Ovary (tissue), 7 donors: ENCODE measurements at regions not wholly inside any gene's neighbourhood (a gene's known extent, or its start where the extent isn't known, plus 50 kb on each side); places are given as distances from the start of the nearest gene placed in this dataset.

ENCODE experiments used
- DNase-seq, 5 donors: peaks; one replicate each; pipeline ENCODE4 v3.0.0-alpha.2; 2019 to 2020
- H3K27ac ChIP-seq, 2 donors: fragments of 200-600 bp; one replicate each; pipeline versions ENCODE4 v1.5.1 to v1.8.0; 2019 to 2022
- H3K27me3 ChIP-seq: fragments of 200-600 bp; one replicate; pipeline ENCODE4 v1.8.0; 2022
- H3K36me3 ChIP-seq: fragments of 200-600 bp; sonication (generic); one replicate; pipeline ENCODE4 v1.5.1; 2019
- H3K4me1 ChIP-seq: one replicate; pipeline ENCODE4 v1.8.1; 2013; ENCODE audit warnings: mild to moderate bottlenecking, moderate library complexity; ENCODE audit not compliant: insufficient read depth
- H3K4me3 ChIP-seq: fragments of 200-600 bp; sonication (generic); one replicate; pipeline ENCODE4 v1.5.1; 2017
- H3K9me3 ChIP-seq, 2 donors: fragments of 200-600 bp in 1 of 2; sonication (generic) in 1 of 2; one replicate each; pipeline versions ENCODE4 v1.5.1 to v1.8.1; 2013 to 2019; ENCODE audit warnings: mild to moderate bottlenecking in 1 of 2, moderate library complexity in 1 of 2
- EP300 ChIP-seq: sonication (generic); formaldehyde crosslinking; IDR thresholded peaks from one replicate; pipeline ENCODE4 v1.6.1; 2017; ENCODE audit warnings: antibody characterized with exemption
- POLR2A ChIP-seq: fragments of 450-650 bp; IDR thresholded peaks from one replicate; pipeline ENCODE4 v1.6.1; 2017; ENCODE audit warnings: antibody characterized with exemption, mild to moderate bottlenecking, moderate library complexity
- WGBS, 3 donors: extraction: QIAGEN DNeasy Blood & Tissue Kit in 1 of 3; methylation state at CpG; one replicate each; pipeline versions ENCODE4 v1.1.5 to v1.1.7; 2013 to 2017; 5-methylcytosine and 5-hydroxymethylcytosine counted together
- intact Hi-C, 4 donors: fragments of 100-400 bp; cut with DNase I; formaldehyde crosslinking; loops; one replicate each; pipeline versions ENCODE4 v1.11.0 to v1.15.1; 2022 to 2023
- TF ChIP-seq, protein P1 (sequence below), 3 donors: fragments of 450-650 bp in 2 of 3; fragments of 200-600 bp in 1 of 3; IDR thresholded peaks; one replicate each; pipeline versions ENCODE4 v1.5.1 to v1.8.0; 2016 to 2022; ENCODE audit warnings: antibody characterized with exemption in 3 of 3, mild to moderate bottlenecking in 1 of 3
- donor health status: DM: no; HTN: no; CAD: no; lungs with moderate emphysema.
- donor health status: DM: no; HTN: no; CAD: no.
- donor health status: Bipolar disorder and iron deficiency.
- donor health status: DM: no; HTN: no; CAD: no.
- donor health status: DM: yes; HTN: yes; CAD: no.

DNA sequence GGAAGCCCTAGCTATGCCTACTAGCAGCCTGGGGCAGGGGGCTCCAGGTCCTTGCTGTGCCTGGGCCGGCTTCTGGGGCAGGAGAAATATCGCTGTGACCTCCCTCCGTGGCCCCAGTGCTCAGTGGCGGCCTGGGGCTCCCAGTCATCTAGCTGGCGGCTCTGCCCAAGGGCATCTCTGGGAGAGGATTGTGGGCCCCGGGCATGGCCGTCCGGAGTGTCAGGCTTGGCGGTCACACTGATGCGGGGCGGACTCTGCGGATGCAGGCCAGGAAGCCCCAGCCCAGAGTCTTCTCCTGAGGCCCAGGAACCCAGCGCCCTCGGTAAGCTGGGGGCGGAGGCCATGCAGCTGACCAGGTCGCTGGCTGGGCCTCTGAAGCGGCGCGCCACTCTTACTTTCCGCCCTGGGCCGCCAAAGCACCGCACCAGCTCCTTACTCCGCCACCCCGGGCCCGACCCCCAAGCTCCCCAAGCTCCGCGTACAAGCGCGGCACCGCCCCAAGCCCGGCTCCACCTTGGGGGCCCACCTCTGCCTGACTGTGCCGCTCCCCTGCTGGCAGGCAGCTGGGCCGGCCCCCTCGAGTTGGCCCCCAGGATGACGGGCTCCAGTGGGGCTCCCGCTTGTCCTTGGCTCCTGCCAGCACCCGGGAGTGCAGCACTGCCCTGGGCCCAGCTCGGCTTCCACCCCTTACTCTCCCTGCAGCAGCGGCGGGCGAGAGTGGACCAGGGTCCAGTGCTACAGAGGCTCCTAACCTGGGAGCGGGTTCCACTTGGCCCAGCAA is 720.0 kb downstream of the PCDH18 start:
- H3K27ac ChIP-seq, result no peak overlapping the region
- no peaks in the 10 kb centered on the region for H3K4me1 ChIP-seq
- intact Hi-C loops, result no loop called here
- TF ChIP-seq EP300, result no peak
- TF ChIP-seq POLR2A, result no peak
- no peak for DNase-seq
- H3K9me3 ChIP-seq, result no peaks in the 10 kb centered on the region
- no peak overlapping the region for H3K4me3 ChIP-seq
- no peaks in the 10 kb centered on the region for H3K27me3 ChIP-seq
- 96 to 98% (median 98%) methylated on average over 40 to 42 of the region's 42 CpGs for WGBS, 3 donors
- no peaks in the 10 kb centered on the region for H3K36me3 ChIP-seq

GRCh38 chr4:136811496-136812077 is 720.7 kb downstream of the PCDH18 start:
- no peak overlapping the region for H3K27ac ChIP-seq
- intact Hi-C loops, result no loop called here
- no peaks in the 10 kb centered on the region for H3K27me3 ChIP-seq
- no peaks in the 10 kb centered on the region for H3K9me3 ChIP-seq
- TF ChIP-seq POLR2A, result no peak
- no peak for TF ChIP-seq EP300
- TF ChIP-seq, protein P1, sequence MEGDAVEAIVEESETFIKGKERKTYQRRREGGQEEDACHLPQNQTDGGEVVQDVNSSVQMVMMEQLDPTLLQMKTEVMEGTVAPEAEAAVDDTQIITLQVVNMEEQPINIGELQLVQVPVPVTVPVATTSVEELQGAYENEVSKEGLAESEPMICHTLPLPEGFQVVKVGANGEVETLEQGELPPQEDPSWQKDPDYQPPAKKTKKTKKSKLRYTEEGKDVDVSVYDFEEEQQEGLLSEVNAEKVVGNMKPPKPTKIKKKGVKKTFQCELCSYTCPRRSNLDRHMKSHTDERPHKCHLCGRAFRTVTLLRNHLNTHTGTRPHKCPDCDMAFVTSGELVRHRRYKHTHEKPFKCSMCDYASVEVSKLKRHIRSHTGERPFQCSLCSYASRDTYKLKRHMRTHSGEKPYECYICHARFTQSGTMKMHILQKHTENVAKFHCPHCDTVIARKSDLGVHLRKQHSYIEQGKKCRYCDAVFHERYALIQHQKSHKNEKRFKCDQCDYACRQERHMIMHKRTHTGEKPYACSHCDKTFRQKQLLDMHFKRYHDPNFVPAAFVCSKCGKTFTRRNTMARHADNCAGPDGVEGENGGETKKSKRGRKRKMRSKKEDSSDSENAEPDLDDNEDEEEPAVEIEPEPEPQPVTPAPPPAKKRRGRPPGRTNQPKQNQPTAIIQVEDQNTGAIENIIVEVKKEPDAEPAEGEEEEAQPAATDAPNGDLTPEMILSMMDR (IDR thresholded peaks at IDR 0.05), result no peak
- no peak for DNase-seq
- no peak overlapping the region for H3K4me3 ChIP-seq
- no peaks in the 10 kb centered on the region for H3K36me3 ChIP-seq
- WGBS, 3 donors, result 95 to 97% (median 96%) methylated on average over 13 to 14 of the region's 14 CpGs
- no peaks in the 10 kb centered on the region for H3K4me1 ChIP-seq

DNA sequence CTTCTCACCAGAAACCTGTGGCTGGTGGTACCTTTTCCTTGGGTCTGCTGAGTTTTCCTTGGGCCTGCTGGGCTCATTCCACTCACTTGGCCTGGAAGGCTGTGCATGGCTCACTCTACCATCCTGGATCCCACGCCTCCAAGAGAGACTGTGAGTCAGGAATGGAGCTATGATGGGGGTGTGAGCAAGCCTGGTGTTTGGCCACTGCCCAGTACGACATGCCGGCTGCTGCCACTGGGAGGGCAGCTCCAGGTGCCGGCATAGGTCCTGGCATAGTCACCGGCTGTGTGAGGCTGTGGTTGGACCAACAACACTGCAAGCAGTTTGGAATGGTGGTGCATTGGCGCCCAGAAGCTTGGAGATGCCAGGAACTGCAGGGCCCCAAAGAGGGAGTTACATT is 721.7 kb downstream of the PCDH18 start:
- 91 to 96% (median 96%) methylated on average over 6 of the region's 6 CpGs for WGBS, 3 donors
- Histone ChIP-seq H3K27ac (no peak overlapping the region), H3K4me3 (no peak overlapping the region), H3K4me1 (no peaks in the 10 kb centered on the region), H3K9me3 (no peaks in the 10 kb centered on the region), H3K36me3 (no peaks in the 10 kb centered on the region), H3K27me3 (no peaks in the 10 kb centered on the region)
- DNase-seq, result no peak
- intact Hi-C loops, result no loop called here
- TF ChIP-seq EP300, result no peak
- no peak for TF ChIP-seq POLR2A
- TF ChIP-seq, protein P1 (IDR thresholded peaks at IDR 0.05), result no peak

- intact Hi-C loops, result no loop called here
- no peak overlapping the region for H3K27ac ChIP-seq
- no peaks in the 10 kb centered on the region for H3K36me3 ChIP-seq
- no peaks in the 10 kb centered on the region for H3K4me1 ChIP-seq
- TF ChIP-seq, protein P1 (IDR thresholded peaks at IDR 0.05), result no peak
- no peak for TF ChIP-seq POLR2A
- no peak for TF ChIP-seq EP300
- no peak for DNase-seq
- H3K4me3 ChIP-seq, result no peak overlapping the region
- H3K27me3 ChIP-seq, result no peaks in the 10 kb centered on the region
- 88 to 94% (median 93%) methylated on average over 1 of the region's 1 CpG for WGBS, 3 donors
- H3K9me3 ChIP-seq, result no peaks in the 10 kb centered on the region
These were observed 725.5 kb downstream of the PCDH18 start for GRCh38 chr4:136806844-136807243.

- TF ChIP-seq POLR2A (no peak), EP300 (no peak)
- TF ChIP-seq, protein P1 (IDR thresholded peaks at IDR 0.05), result no peak
- WGBS, 3 donors, result 91 to 95% (median 93%) methylated on average over 2 of the region's 2 CpGs
- intact Hi-C loops, result no loop called here
- H3K36me3 ChIP-seq, result no peaks in the 10 kb centered on the region
- H3K27me3 ChIP-seq, result no peaks in the 10 kb centered on the region
- no peak for DNase-seq
- H3K9me3 ChIP-seq, result no peaks in the 10 kb centered on the region
- H3K27ac ChIP-seq, result no peak overlapping the region
- H3K4me3 ChIP-seq, result no peak overlapping the region
- H3K4me1 ChIP-seq, result no peaks in the 10 kb centered on the region
These were observed 726.7 kb downstream of the PCDH18 start for GRCh38 chr4:136805617-136806016.
